ENCODE measurements at regions not wholly inside any gene's neighbourhood (a gene's known extent, or its start where the extent isn't known, plus 50 kb on each side); places are given as distances from the start of the nearest gene placed in this dataset.

- TF ChIP-seq POLR2A (IDR thresholded peaks at IDR 0.05; ENCODE audit: low read depth, low read length) (no peak), CTCF (conservative IDR thresholded peaks at IDR 0.05; ENCODE audit: low read depth, low read length) (no peak), RFX5 (IDR thresholded peaks at IDR 0.05; ENCODE audit: low read depth, low read length) (no peak), USF2 (IDR thresholded peaks at IDR 0.05; ENCODE audit: low read depth, low read length) (no peak), FOS (IDR thresholded peaks at IDR 0.05; ENCODE audit: low read depth, low read length) (no peak), MAFK (IDR thresholded peaks at IDR 0.05; ENCODE audit: low read depth, low read length) (no peak), MAZ (IDR thresholded peaks at IDR 0.05; ENCODE audit: borderline replicate concordance, low read depth, low read length) (no peak), CEBPB (IDR thresholded peaks at IDR 0.05; ENCODE audit: low read depth, low read length) (no peak), BHLHE40 (IDR thresholded peaks at IDR 0.05; ENCODE audit: low read depth, low read length) (no peak), ELK1 (IDR thresholded peaks at IDR 0.05; ENCODE audit: borderline replicate concordance, low read depth, low read length) (no peak), CHD1 (IDR thresholded peaks at IDR 0.05; ENCODE audit: low read depth, low read length) (no peak), RAD21 (IDR thresholded peaks at IDR 0.05; ENCODE audit: low read length) (no peak), RCOR1 (IDR thresholded peaks at IDR 0.05; ENCODE audit: insufficient replicate concordance, low read length) (no peak)
Observed at GRCh38 chr4:45241976-45242375, 515.6 kb upstream of the GNPDA2 start.

Measured in IMR-90 (cell line).